ENCODE measurements at regions not wholly inside any gene's neighbourhood (a gene's known extent, or its start where the extent isn't known, plus 50 kb on each side); places are given as distances from the start of the nearest gene placed in this dataset.

DNA sequence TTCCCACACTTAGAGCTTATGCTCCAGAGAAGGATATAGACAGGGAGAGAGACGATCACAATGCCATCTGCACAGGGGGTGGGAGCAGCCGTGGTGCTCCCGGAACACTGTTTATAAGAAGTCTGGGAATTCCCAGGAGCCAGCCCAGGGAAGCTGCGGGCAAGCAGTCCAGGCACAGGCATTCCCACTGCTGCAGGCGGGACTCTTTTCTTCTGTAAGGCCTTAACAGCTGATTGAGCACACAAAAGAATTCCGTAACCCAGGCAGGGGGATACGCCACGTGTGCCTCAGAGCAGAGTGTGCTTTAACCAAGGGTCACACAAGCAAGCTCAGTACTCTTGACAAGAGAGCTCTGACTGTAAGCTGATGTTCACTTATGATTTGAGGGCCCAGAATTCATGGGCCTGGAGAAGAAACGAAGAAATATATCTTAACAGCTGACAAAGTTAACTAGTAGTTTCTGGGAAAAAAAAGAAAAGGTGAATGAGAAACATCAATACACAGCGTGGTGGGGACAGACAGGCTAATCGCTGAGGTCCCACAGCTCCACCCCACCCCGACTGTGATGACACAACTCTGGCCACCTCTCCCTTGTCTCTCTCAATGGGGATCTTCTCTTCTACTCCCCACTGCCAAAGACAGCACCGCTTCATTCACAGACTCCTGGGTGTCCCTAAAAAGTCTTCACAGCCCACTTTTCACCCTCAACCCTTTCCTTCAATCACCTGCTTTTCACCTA is 85.9 kb upstream of the SIMC1 start:
- no peak for DNase-seq
- 25 to 35% methylated on average over 13 of the region's 13 CpGs for WGBS, 2 experiments (ENCODE audit: low coverage in 1 of 2, low lambda C conversion rate in 2 of 2, missing lambda C conversion rate in 2 of 2)
- peaks cover 25% of the 10 kb centered on the region for H3F3A ChIP-seq (ENCODE audit: insufficient read depth)

DNA sequence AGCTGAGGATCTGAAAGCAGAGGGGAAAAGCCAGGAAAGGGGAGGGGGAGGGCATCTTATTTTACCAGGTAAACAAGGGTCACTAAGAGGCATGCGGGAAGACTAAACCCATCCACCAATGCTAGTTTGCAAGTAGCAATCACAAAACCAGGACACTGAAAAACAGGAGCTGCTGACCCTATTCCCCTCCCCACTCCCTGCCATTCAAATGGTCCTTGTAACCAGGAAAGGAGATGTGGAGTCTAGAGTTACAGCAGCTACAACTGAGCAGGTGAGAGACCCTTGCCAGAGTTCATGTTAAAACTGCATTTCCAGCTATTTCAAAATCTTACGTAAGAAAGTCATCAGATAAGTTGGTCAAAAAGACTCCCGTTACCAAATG is 85.3 kb upstream of the SIMC1 start:
- no peak overlapping the region for H3K9ac ChIP-seq
- no peaks in the 10 kb centered on the region for H3K9me2 ChIP-seq (ENCODE audit: insufficient read depth)
- no peak for TF ChIP-seq EZH2phosphoT487 (IDR thresholded peaks at IDR 0.05; ENCODE audit: insufficient read depth, low read depth)
- no peak for TF ChIP-seq EZH2 (IDR thresholded peaks at IDR 0.05; ENCODE audit: insufficient read depth, poor library complexity, severe bottlenecking)
- H2AFZ ChIP-seq = no peak overlapping the region
- H3K4me1 ChIP-seq (ENCODE audit: insufficient read depth) = peaks cover 38% of the 10 kb centered on the region
- no peak overlapping the region for H3K4me3 ChIP-seq
- in situ Hi-C loops (cut with MboI) = no loop called here
- DNase-seq = no peak
- H4K20me1 ChIP-seq (ENCODE audit: insufficient read depth) = no peaks in the 10 kb centered on the region
- H3F3A ChIP-seq (ENCODE audit: insufficient read depth) = peaks cover 28% of the 10 kb centered on the region
- H3K9me3 ChIP-seq (ENCODE audit: low read depth) = no peaks in the 10 kb centered on the region
- no peaks in the 10 kb centered on the region for H3K36me3 ChIP-seq (ENCODE audit: low read depth)
- H3K4me2 ChIP-seq (ENCODE audit: unreplicated experiment) = no peak overlapping the region
- 0 out of 2 replicates have a peak, but pooled peaks cover under 1% of the 10 kb centered on the region for H3K27me3 ChIP-seq (replicated peaks; ENCODE audit: insufficient read depth)
- 58 to 62% methylated on average over 3 of the region's 3 CpGs for WGBS, 2 experiments (ENCODE audit: low coverage in 1 of 2, low lambda C conversion rate in 2 of 2, missing lambda C conversion rate in 2 of 2)
- no peaks in the 10 kb centered on the region for H3K79me2 ChIP-seq (ENCODE audit: insufficient read depth)
- no peak overlapping the region for H3K27ac ChIP-seq

More for the DNA sequence above, 85.9 kb upstream of the SIMC1 start:
- Histone ChIP-seq H3K9ac (no peak overlapping the region), H3K4me2 (ENCODE audit: unreplicated experiment) (no peak overlapping the region), H2AFZ (no peak overlapping the region), H3K27me3 (replicated peaks; ENCODE audit: insufficient read depth) (peaks cover 5% of the 10 kb centered on the region; the same call in 1 of the 2 replicates), H3K4me1 (ENCODE audit: insufficient read depth) (peaks cover 34% of the 10 kb centered on the region), H3K9me3 (ENCODE audit: low read depth) (no peaks in the 10 kb centered on the region), H3K27ac (no peak overlapping the region), H3K79me2 (ENCODE audit: insufficient read depth) (no peaks in the 10 kb centered on the region), H3K36me3 (ENCODE audit: low read depth) (no peaks in the 10 kb centered on the region), H4K20me1 (ENCODE audit: insufficient read depth) (no peaks in the 10 kb centered on the region), H3K9me2 (ENCODE audit: insufficient read depth) (no peaks in the 10 kb centered on the region), H3K4me3 (no peak overlapping the region)
- in situ Hi-C loops (cut with MboI) = no loop called here
- TF ChIP-seq EZH2phosphoT487 (IDR thresholded peaks at IDR 0.05; ENCODE audit: insufficient read depth, low read depth) (no peak), EZH2 (IDR thresholded peaks at IDR 0.05; ENCODE audit: insufficient read depth, poor library complexity, severe bottlenecking) (no peak)

DNA sequence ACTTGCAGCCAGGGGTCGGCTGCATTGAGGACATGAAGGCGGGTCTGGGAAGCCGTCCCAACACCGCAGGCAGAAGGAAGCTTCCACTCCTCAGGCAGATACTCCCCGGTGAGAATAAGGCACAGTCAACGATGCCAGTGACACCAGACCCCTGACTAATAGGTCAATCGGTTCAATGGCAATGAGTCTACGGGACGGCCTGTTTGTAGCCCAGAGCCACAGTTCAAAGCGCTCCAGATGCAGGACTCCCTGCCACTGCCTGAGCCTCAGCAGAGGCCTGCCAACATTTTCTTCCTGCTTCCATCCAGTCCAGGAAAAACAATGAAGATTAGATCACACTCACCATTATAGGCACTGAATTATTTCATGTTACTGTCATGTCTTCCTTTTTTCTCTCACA is 84.5 kb upstream of the SIMC1 start:
- in situ Hi-C loops (cut with MboI) = no loop called here
- 18 to 20% methylated on average over 10 of the region's 10 CpGs for WGBS, 2 experiments (ENCODE audit: low coverage in 1 of 2, low lambda C conversion rate in 2 of 2, missing lambda C conversion rate in 2 of 2)
- H3K4me2 ChIP-seq (ENCODE audit: unreplicated experiment) = peak overlapping the region; percentile 44
- H2AFZ ChIP-seq = peak overlapping the region; percentile 32; the same call in 1 of the 2 replicates
- no peak for TF ChIP-seq EZH2phosphoT487 (IDR thresholded peaks at IDR 0.05; ENCODE audit: insufficient read depth, low read depth)
- no peak for TF ChIP-seq EZH2 (IDR thresholded peaks at IDR 0.05; ENCODE audit: insufficient read depth, poor library complexity, severe bottlenecking)
- H3K4me3 ChIP-seq = no peak overlapping the region
- H3K9me3 ChIP-seq (ENCODE audit: low read depth) = no peaks in the 10 kb centered on the region
- H3K27me3 ChIP-seq (replicated peaks; ENCODE audit: insufficient read depth) = no peaks in the 10 kb centered on the region
- H4K20me1 ChIP-seq (ENCODE audit: insufficient read depth) = no peaks in the 10 kb centered on the region
- peak; percentile 68 for DNase-seq
- no peaks in the 10 kb centered on the region for H3K36me3 ChIP-seq (ENCODE audit: low read depth)
- peaks cover 35% of the 10 kb centered on the region for H3F3A ChIP-seq (ENCODE audit: insufficient read depth)
- no peaks in the 10 kb centered on the region for H3K9me2 ChIP-seq (ENCODE audit: insufficient read depth)
- H3K4me1 ChIP-seq (ENCODE audit: insufficient read depth) = peaks cover 45% of the 10 kb centered on the region
- H3K79me2 ChIP-seq (ENCODE audit: insufficient read depth) = no peaks in the 10 kb centered on the region
- no peak overlapping the region for H3K9ac ChIP-seq
- no peak overlapping the region for H3K27ac ChIP-seq

DNA sequence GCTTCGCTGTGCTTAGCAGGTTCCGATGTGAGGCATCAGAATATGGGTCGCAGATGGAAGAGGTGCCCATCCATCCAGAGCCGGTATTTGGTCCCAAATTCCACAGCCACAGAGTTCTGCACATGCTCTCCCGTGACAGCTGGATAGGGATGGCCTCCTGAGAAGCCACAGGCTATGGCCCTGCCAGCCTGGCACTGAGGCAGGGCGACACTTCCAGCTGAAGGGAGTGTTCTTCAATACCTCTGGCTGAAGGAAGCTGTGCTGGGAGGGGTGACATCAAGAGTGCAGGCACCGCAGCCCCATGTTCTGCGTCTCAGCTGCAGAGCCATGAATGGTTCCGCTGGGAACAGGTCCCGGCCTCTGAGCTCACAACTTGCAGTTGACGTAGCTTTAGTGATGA is 83.4 kb upstream of the SIMC1 start:
- H3K9me3 ChIP-seq (ENCODE audit: low read depth) = no peaks in the 10 kb centered on the region
- H3K79me2 ChIP-seq (ENCODE audit: insufficient read depth) = no peaks in the 10 kb centered on the region
- no peak overlapping the region for H3K9ac ChIP-seq
- H3K4me3 ChIP-seq = no peak overlapping the region
- no peaks in the 10 kb centered on the region for H3K36me3 ChIP-seq (ENCODE audit: low read depth)
- TF ChIP-seq EZH2phosphoT487 (IDR thresholded peaks at IDR 0.05; ENCODE audit: insufficient read depth, low read depth) (no peak), EZH2 (IDR thresholded peaks at IDR 0.05; ENCODE audit: insufficient read depth, poor library complexity, severe bottlenecking) (no peak)
- H4K20me1 ChIP-seq (ENCODE audit: insufficient read depth) = no peaks in the 10 kb centered on the region
- DNase-seq = no peak
- H2AFZ ChIP-seq = no peak overlapping the region
- in situ Hi-C loops (cut with MboI) = no loop called here
- no peak overlapping the region for H3K27ac ChIP-seq
- no peak overlapping the region for H3K4me2 ChIP-seq (ENCODE audit: unreplicated experiment)
- H3F3A ChIP-seq (ENCODE audit: insufficient read depth) = peaks cover 35% of the 10 kb centered on the region
- no peaks in the 10 kb centered on the region for H3K27me3 ChIP-seq (replicated peaks; ENCODE audit: insufficient read depth)
- peaks cover 45% of the 10 kb centered on the region for H3K4me1 ChIP-seq (ENCODE audit: insufficient read depth)
- 58 to 59% methylated on average over 11 of the region's 11 CpGs for WGBS, 2 experiments (ENCODE audit: low coverage in 1 of 2, low lambda C conversion rate in 2 of 2, missing lambda C conversion rate in 2 of 2)
- H3K9me2 ChIP-seq (ENCODE audit: insufficient read depth) = no peaks in the 10 kb centered on the region
